HG02981 (cell line): ENCODE measurements at regions not wholly inside any gene's neighbourhood (a gene's known extent, or its start where the extent isn't known, plus 50 kb on each side); places are given as distances from the start of the nearest gene placed in this dataset.
"Not testable (repeated sequence)": the region's sequence is repeated elsewhere in the genome, so short reads cannot be mapped to it uniquely, and the experiment has no call there.

Source experiments
- ATAC-seq: cut with Tn5 transposase; IDR thresholded peaks from one replicate; pipeline ENCODE4 v1.9.1; 2021; ENCODE audit warnings: mild to moderate bottlenecking, moderate library complexity; ENCODE audit not compliant: unreplicated experiment

DNA sequence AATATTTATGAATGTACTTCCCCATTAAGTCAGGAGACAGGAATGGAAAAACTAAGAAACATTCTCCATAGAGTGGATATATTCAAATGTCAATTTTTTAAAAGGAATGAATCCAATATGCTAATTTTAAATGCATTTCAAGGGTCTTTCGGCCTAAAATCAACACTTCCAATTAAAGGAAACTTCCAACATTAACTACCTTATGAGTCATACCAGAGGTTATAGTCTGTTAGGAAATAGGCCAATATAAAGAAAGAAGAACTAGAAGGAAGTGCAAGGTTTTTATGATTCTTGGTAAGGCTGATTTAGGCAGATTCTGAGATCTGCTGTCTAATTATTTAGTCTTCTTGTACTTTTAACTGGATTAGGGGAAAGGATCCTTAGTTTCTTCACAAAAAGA, 260.1 kb upstream of the EDNRA start:
- ATAC-seq, result no peak

DNA sequence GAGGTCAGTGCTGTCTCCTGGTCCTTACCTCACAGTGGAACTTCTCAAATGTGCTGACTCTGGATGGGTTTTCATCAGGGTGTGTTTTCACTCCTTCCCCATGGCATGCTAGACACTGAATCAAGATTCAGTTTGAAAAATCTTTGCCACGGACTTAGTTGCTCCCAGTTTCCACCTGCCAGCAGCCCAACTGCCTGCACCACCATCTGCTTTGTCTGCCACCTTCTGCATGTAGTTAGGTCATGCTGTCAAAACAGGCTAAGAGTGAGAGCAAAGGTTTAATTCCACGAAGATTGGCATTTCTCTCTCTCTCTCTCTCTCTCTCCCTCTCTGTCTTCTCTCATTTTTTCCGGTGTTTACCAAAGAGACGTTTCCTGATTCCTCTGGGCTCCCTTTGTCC, 258.0 kb upstream of the EDNRA start:
- no peak for ATAC-seq

DNA sequence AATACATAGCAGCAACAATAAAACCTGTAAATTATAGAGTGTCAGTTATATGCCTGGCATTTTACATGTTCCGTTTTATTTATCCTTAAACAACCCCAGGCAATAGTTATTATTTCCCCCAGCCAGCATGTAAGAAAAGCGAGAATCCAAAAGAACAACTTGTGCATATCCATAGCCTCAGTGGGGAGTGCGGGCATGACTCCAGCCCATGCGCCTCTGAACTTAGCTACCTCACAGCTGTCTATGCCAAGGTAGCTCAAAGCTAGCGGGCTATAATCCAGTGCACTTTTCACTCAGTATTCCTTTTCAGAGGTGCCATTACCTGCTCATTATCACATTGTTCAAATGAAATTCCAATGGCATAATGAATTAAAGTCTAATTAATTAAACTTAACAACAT, 257.3 kb upstream of the EDNRA start:
- no peak for ATAC-seq

DNA sequence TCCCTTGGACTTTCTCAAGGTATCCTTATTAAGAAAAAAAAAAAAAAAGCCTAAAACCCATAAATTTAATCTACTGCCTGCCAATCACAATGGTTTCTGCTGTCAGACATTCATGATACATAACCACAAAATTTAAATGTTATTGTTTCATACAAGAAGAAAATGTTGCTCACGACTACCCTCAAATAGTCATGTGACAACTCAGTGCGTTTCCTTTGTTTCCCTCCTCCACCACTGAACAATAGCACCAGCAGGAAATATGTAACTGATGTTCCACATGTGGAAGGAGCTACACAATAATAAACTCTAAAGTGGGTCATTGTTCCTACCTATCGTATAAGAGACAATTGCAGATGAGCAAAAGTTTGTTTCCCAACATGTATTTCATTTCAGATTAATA, 244.1 kb upstream of the EDNRA start:
- no peak for ATAC-seq

DNA sequence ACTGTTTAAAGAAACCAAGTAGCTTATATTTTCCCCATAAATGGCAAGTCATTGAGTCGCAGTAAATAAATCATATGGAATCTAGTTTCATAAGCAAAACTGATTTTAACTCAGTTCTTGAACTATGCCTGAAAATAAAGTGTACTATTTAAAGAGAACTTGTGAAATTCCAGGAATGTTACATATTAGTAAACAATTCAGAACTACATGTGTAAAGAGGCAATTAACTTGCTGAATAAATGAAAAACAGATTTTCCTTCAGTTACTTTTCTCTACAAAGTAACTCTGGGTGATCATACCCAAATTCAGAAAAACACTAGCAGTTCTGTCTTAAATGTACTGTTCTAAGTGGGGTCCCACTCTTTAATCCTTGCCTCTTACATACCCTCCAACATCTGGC, 236.1 kb upstream of the EDNRA start:
- ATAC-seq, result no peak

DNA sequence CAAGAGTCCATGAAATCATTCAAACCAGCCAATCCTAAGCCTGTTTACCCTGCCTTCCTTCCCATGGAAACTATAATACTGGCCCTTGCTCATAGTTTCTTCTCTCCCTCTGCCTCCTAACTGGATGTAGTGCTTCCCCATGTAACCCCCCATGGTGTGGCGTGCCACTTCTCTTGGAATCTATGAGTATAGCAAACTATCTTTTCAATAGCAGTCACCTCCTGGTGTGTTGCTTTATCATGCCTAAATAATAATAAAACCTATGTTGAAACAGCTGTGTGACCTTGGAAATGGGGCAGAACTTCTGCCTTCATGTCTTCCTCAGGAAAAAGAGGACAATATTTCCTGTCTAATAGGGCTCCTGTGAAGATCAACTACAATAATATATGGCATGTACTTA, 234.8 kb upstream of the EDNRA start:
- ATAC-seq, result no peak

DNA sequence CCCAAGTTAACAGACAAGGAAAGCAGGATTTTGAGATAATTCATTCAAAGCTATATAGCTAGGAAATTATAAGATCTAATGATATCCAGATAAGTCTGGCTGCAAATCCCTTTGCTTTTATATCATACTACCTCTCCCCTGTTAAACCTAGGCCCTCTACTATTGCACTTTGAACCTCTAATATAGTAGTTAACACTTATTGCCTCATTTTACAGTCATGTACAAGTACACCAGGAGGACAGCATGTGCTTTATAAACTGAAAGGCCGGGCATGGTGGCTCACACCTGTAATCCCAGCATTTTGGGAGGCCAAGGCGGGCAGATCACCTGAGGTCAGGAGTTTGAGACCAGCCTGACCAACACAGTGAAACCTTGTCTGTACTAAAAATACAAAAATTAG, 234.4 kb upstream of the EDNRA start:
- not testable (repeated sequence) for ATAC-seq

DNA sequence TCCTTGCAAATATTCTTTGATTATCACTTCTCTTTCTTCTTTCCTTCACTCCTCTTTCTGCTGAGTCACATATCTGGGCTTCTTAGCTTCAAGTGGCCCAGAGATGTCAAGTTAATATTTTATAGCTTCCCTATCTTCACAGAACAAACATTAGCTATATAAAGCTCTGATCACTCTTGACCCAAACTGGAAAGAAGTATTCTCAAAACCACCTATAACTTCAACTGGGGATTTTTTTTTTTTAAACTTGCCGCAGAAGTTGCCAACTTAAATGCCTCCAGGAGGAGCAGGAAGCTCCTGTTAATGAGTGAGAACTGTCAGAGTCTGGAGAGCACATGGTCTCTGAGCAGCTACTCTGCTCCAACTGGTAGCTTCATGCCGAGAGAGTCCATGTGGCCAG, 233.3 kb upstream of the EDNRA start:
- ATAC-seq, result no peak

DNA sequence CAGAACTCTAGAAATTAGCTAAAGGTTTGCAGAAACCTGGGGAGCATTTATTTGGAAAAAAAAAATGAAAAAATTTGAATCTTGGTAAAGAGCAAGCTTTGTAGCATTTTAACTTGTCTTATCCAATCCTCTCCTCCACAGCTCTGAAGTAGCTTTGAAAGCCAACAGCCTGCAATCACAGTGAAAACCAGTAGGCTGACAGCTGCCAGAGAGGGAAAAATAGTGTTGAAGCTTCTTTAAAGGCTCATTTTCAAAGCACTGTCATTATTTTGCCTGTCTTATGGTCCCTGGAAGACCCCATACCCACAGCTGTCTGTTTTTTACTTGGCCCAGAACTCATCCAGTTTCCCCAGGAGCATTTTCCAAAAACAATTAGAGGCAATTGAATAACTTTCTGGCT, 230.8 kb upstream of the EDNRA start:
- no peak for ATAC-seq

DNA sequence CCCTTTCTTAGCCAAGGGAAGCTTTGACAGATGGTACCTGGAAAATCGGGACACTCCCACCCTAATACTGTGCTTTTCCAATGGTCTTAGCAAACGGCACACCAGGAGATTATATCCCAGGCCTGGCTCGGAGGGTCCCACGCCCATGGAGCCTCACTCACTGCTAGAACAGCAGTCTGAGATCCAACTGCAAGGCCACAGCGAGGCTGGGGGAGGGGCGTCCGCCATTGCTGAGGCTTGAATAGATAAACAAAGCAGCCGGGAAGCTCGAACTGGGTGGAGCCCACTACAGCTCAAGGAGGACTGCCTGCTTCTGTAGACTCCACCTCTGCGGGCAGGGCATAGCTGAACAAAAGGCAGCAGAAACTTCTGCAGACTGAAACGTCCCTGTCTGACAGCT, 225.6 kb upstream of the EDNRA start:
- ATAC-seq, result not testable (repeated sequence)

DNA sequence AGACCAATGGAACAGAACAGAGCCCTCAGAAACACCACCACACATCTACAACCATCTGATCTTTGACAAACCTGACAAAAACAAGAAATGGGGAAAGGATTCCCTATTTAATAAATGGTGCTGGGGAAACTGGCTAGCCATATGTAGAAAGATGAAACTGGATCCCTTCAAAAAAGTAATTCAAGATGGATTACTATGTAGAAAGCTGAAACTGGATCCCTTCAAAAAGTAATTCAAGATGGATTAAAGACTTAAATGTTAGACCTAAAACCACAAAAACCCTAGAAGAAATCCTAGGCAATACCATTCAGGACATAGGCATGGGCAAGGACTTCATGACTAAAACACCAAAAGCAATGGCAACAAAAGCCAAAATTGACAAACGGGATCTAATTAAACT, 221.6 kb upstream of the EDNRA start:
- ATAC-seq, result not testable (repeated sequence)

DNA sequence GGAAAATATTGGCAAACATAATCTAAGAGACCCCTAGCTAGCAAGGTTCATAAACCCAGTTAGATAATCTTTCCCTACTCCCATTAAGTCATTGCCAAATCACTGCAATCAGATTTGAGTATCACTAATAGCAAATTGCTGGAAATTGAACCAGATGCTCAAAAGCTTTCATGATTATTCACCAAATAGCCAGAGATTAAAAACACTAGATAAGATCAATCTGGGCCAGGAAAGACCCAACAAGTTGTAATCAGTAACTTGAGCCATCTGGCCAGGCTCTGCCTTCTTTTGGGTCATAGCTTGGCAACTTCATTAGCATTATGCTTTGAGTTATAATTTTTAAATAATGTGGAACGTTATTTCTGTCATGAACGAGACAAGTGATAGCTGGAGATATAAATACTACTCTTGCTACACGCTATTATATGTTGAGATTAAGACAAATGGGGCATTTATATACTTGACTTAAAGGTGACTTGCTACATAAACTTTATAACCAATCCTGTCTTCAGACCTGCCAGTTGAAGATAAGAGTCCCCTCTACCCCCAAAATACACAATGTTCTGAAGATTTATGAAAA, 196.6 kb upstream of the EDNRA start:
- ATAC-seq, result no peak

DNA sequence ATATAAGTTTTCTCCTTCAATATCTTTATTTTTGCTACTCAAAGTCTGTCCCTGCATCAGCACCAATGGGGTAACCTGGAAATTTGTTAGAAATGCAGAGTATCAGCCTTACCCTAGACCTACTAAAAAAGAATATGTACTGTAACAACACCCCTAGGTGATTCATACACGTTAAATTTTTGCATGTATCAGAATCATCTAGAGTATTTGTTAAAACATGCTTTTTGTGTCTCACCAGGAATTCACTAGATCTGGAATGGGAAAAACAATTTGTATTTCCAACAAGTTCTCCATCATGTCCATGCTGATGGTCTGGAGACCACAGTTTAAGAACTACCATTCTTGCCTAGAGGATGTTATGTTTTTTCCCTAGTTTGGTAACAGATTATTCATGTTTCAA, 196.0 kb upstream of the EDNRA start:
- ATAC-seq, result no peak

DNA sequence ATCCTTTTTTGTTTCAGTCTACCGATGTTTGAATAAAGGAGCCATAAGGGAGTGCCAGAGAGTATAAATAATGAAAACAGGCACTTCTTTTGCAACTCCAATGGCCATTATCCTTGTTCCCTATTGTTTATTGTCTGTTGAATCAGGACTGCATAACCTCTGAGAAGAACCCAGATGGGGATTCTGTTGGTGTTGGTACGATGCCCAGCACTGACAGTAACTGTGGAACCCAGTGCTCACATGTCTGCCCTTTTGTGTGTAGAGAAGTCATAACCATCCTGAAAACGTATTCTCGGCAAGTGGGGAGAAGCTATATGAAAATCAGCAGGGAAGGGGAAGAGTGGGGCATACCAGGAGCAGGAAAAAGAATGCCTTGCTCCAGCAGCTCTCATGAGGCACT, 195.1 kb upstream of the EDNRA start:
- no peak for ATAC-seq

DNA sequence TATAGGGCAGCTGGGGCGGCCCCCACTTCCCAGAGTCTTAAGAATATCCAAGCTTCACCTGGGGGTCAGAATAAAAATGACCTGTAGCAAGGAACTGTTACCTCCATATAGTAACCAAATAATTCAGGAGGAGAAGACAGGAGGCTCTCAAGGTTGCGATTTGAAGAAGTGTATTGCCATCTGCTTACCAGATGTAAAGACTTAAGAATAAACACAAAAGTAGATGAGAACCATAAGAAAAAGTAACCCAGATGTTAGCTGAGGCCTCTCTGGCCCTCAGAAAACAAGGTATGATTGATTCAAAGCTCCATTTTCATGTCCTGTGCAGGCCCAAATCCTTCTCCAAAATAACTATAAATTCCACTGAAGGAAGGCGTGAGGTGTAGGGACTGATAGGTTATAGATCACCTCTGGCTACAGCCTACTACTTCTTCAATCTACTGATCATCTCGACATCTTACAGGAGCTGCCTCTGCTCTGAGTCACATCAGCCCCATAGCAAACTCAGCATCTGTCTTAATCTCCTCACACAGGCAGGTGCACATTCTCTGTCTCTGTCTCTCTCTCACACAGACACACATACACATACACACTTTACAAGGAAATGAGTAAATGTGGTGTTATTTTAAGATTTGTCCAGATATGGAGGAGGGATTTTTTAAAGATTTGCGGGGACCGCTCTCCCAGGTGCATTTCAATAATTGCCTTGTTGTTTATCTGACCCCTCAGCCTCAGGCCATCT, 193.9 kb upstream of the EDNRA start:
- no peak for ATAC-seq

DNA sequence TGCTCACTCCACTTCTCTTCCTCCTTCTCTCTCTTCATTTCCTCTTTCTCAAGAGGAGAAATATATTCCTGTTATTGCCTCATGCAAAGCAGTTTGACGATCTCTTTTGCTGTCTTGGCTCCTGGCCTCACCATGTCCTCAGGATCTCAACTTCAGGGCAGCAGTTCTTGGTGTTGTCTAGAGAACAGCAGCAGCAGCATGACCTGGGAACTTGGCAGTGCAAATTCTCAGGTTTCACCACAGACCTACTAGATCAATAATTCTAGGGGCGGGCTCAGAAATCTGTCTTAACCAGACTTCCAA, 193.4 kb upstream of the EDNRA start:
- ATAC-seq, result no peak

DNA sequence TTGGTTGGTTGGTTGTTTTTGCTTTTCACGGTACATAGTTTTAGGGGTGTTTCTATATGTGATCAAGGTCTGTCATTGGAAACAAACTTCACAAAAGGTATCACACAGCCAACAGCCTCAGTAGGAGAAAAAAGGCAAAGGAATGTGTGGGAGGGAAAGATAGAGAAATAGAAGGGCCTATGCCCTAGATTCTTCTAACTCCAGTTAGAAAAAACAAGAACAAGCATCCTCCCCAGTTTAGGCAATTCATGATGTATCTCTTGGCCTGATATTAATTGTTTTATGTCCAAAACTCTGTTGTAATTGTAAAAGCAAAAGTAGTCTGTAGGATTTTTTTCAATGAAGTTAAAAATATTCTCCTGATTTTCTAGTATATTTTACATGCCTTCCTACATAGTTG, 192.4 kb upstream of the EDNRA start:
- ATAC-seq, result no peak

DNA sequence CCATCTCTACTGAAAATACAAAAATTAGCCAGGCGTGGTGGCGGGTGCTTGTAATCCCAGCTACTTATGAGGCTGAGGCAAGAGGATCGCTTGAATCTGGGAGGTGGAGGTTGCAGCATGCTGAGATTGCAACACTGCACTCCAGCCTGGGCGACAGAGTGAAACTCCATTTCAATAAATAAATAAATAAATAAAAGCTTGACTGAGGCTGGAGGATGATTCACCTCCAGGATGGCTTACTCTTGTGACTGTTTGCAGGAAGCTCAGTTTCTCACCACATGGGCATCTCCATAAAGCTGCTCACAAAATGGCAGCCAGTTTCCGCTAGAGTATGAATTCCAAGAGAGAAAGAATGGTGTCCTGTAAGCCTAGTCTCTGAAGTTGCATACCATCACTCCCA, 191.7 kb upstream of the EDNRA start:
- no peak for ATAC-seq

DNA sequence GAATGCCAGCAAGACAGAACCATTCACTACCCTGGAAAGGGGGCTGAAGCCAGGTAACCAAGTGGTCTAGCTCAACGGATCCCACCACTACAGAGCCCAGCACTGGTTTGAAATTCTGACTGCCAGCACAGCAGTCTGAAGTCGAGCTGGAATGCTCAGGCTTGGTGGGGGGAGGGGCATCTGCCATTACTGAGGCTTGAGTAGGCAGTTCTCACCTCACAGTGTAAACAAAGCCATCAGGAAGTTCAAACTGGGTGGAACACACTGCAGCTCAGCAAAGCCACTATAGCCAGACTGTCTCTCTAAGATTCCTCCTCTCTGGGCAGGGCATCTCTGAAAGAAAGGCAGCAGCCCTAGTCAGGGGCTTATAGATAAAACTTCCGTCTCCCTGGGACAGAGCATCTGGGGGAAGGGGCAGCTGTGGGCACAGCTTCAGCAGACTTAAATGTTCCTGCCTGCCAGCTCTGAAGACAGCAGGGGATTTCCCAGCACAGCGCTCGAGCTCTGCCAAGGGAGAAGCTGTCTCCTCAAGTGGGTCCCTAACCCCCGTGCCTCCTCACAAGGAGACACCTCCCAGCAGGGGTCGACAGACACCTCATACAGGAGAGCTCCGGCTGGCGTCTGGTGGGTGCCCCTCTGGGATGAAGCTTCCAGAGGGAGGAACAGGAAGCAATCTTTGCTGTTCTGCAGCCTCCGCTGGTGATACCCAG, 188.1 kb upstream of the EDNRA start:
- not testable (repeated sequence) for ATAC-seq

DNA sequence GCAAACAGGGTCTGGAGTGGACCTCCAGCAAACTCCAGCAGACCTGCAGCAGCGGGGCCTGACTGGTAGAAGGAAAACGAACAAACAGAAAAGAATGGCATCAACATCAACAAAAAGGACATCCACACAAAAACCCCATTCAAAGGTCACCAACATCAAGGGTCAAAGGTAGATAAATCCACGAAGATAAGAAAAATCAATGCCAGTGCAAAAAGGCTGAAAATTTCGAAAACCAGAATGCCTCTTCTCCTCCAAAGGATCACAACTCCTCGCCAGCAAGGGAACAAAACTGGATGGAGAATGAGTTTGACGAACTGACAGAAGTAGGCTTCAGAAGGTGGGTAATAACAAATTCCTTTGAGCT, 187.6 kb upstream of the EDNRA start:
- ATAC-seq, result not testable (repeated sequence)

DNA sequence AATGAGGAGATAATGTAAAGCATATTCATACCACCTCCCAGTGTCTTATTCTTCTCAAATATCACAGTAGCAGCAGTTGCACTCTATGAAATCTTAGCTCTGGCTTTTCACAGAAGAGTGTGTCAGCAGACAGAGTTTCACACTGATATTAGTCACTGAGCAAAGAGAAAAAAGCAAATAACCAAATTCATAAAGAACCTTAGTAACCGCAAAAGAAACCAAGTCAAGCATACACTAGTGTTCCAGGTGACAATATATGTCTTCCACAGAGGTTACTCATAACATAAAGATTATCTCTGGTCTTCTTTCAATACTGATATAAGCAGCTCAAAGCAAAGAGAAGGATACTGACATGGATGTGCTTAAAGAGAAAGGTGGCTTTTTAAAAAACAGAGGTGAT, 181.7 kb upstream of the EDNRA start:
- no peak for ATAC-seq

DNA sequence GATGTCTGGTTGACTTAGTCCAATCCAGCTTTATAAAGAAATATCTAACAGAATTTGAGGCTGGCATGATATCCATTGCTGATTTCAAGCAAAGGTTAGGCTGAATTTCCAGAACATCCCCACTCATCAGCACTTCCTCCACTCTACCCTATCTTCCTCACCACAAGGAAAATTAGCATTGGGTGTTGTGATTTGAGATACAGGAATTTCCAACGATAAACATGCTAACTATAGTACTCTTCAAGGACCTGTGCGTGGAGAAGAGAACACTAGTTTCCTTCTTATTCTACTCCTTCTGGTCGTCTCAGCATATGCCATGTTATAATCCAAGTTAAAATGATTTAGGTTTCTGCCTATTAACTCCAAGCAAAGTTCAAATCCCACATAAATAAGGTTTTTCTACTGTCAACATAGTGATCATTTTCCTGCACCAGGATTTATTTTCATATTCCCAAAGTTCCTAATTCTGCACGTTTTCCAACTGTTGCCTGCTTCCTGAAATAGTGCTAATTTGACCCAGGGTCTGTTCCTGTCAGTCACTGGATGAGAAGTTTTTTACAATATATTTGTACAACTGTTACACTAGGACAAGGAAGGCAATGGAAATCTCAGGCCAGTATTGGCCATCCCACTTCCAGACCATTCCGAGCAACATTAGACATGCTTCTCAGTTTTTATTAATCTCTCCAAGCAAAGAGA, 177.6 kb upstream of the EDNRA start:
- no peak for ATAC-seq
